Activated effector memory CD4-positive, alpha-beta T cell treated with Interleukin-2 at 50 U/mL for 16 hours (primary cell): ENCODE measurements at regions not wholly inside any gene's neighbourhood (a gene's known extent, or its start where the extent isn't known, plus 50 kb on each side); places are given as distances from the start of the nearest gene placed in this dataset.

ENCODE experiments used
- DNase-seq: peaks from one replicate; pipeline ENCODE4 v3.0.0-alpha.2; 2020

GRCh38 chr2:173830170-173830569 is 135.0 kb downstream of the SP3 start:
- DNase-seq = no peak

- no peak for DNase-seq
These were observed 133.6 kb downstream of the SP3 start for GRCh38 chr2:173831312-173832229.

GRCh38 chr2:173834141-173834540 is 131.0 kb downstream of the SP3 start:
- no peak for DNase-seq

GRCh38 chr2:173835726-173836125 is 129.4 kb downstream of the SP3 start:
- DNase-seq = no peak

- DNase-seq = no peak
These were observed 124.1 kb downstream of the SP3 start for GRCh38 chr2:173841110-173841509.

GRCh38 chr2:173843526-173843925 is 121.6 kb downstream of the SP3 start:
- no peak for DNase-seq

GRCh38 chr2:173851141-173851641 is 114.0 kb downstream of the SP3 start:
- no peak for DNase-seq

GRCh38 chr2:173854141-173854540 is 111.0 kb downstream of the SP3 start:
- no peak for DNase-seq

- no peak for DNase-seq
These were observed 110.3 kb downstream of the SP3 start for GRCh38 chr2:173854840-173855239.

- no peak for DNase-seq
These were observed 109.5 kb downstream of the SP3 start for GRCh38 chr2:173855661-173856060.
